ENCODE measurements at regions not wholly inside any gene's neighbourhood (a gene's known extent, or its start where the extent isn't known, plus 50 kb on each side); places are given as distances from the start of the nearest gene placed in this dataset.

- TF ChIP-seq REST (IDR thresholded peaks at IDR 0.05; ENCODE audit: insufficient read depth in 1 of 2, low read depth in 2 of 2, low read length in 2 of 2) (no peak), SIN3A (IDR thresholded peaks at IDR 0.05; ENCODE audit: borderline replicate concordance, insufficient read depth, low read length) (no peak)
These were observed 168.4 kb upstream of the KIF2A start for GRCh38 chr5:62137628-62138027.

GRCh38 chr5:62138607-62139006, 167.4 kb upstream of the KIF2A start:
- TF ChIP-seq POLR2AphosphoS5 (IDR thresholded peaks at IDR 0.05; ENCODE audit: low read depth, low read length): no peak
- no peak for TF ChIP-seq REST (IDR thresholded peaks at IDR 0.05; ENCODE audit: insufficient read depth in 1 of 2, low read depth in 2 of 2, low read length in 2 of 2)
- no peak for TF ChIP-seq SIN3A (IDR thresholded peaks at IDR 0.05; ENCODE audit: borderline replicate concordance, insufficient read depth, low read length)
- TF ChIP-seq TAF1 (IDR thresholded peaks at IDR 0.05; ENCODE audit: borderline replicate concordance, insufficient read depth, low read length): no peak
- no peak for TF ChIP-seq FOXP2 (optimal IDR thresholded peaks at IDR 0.05; ENCODE audit: borderline replicate concordance, extremely low read depth, extremely low read length, insufficient read depth)

- no peak for TF ChIP-seq SIN3A (IDR thresholded peaks at IDR 0.05; ENCODE audit: borderline replicate concordance, insufficient read depth, low read length)
- TF ChIP-seq FOXP2 (optimal IDR thresholded peaks at IDR 0.05; ENCODE audit: borderline replicate concordance, extremely low read depth, extremely low read length, insufficient read depth): no peak
- TF ChIP-seq POLR2AphosphoS5 (IDR thresholded peaks at IDR 0.05; ENCODE audit: low read depth, low read length): no peak
- no peak for TF ChIP-seq REST (IDR thresholded peaks at IDR 0.05; ENCODE audit: insufficient read depth in 1 of 2, low read depth in 2 of 2, low read length in 2 of 2)
- no peak for TF ChIP-seq TAF1 (IDR thresholded peaks at IDR 0.05; ENCODE audit: borderline replicate concordance, insufficient read depth, low read length)
These were observed 166.3 kb upstream of the KIF2A start for GRCh38 chr5:62139741-62140140.

- TF ChIP-seq POLR2AphosphoS5 (IDR thresholded peaks at IDR 0.05; ENCODE audit: low read depth, low read length) (no peak), REST (IDR thresholded peaks at IDR 0.05; ENCODE audit: insufficient read depth in 1 of 2, low read depth in 2 of 2, low read length in 2 of 2) (no peak), TAF1 (IDR thresholded peaks at IDR 0.05; ENCODE audit: borderline replicate concordance, insufficient read depth, low read length) (no peak), FOXP2 (optimal IDR thresholded peaks at IDR 0.05; ENCODE audit: borderline replicate concordance, extremely low read depth, extremely low read length, insufficient read depth) (no peak), SIN3A (IDR thresholded peaks at IDR 0.05; ENCODE audit: borderline replicate concordance, insufficient read depth, low read length) (no peak)
These were observed 163.7 kb upstream of the KIF2A start for GRCh38 chr5:62142351-62142750.

Measured in PFSK-1 (cell line).